ENCODE measurements at regions not wholly inside any gene's neighbourhood (a gene's known extent, or its start where the extent isn't known, plus 50 kb on each side); places are given as distances from the start of the nearest gene placed in this dataset.
"Not testable (repeated sequence)": the region's sequence is repeated elsewhere in the genome, so short reads cannot be mapped to it uniquely, and the experiment has no call there.

DNA sequence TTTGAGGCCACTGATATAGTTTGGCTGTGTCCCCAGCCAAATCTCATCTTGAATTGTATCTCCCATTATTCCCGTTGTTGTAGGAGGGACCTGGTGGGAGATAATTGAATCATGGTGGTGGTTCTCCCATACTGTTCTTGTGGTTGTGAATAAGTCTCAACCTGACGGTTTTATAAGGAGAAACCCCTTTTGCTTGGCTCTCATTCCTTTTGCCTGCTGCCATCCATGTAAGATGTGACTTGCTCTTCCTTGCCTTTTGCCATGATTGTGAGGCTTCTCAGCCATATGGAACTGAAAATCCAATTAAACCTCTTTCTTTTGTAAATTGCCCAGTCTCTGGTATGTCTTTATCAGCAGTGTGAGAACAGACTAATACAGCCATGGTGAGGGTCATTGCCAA is 431.6 kb upstream of the ID2 start:
- H3K9ac ChIP-seq (ENCODE audit: low read depth, low read length); H3K4me3 ChIP-seq (ENCODE audit: low read length); H3K36me3 ChIP-seq (ENCODE audit: insufficient read depth, low read length); H3K4me2 ChIP-seq (ENCODE audit: low read length); H3K9me3 ChIP-seq (replicated peaks; ENCODE audit: low read length): not testable (repeated sequence)
- peaks cover 18% of the 10 kb centered on the region for H3K4me1 ChIP-seq (ENCODE audit: control insufficient read depth, insufficient read depth, low read length)
- H3K27me3 ChIP-seq (ENCODE audit: control insufficient read depth, insufficient read depth, low read length) = peaks cover 11% of the 10 kb centered on the region

GRCh38 chr2:8251291-8251690 is 430.6 kb upstream of the ID2 start:
- Histone ChIP-seq H3K27me3 (ENCODE audit: control insufficient read depth, insufficient read depth, low read length) (peaks cover 11% of the 10 kb centered on the region), H3K9ac (ENCODE audit: low read depth, low read length) (no peak overlapping the region), H3K4me1 (ENCODE audit: control insufficient read depth, insufficient read depth, low read length) (peaks cover 18% of the 10 kb centered on the region), H3K4me2 (ENCODE audit: low read length) (no peak overlapping the region), H3K9me3 (replicated peaks; ENCODE audit: low read length) (no peaks in the 10 kb centered on the region), H3K4me3 (ENCODE audit: low read length) (no peak overlapping the region), H3K36me3 (ENCODE audit: insufficient read depth, low read length) (no peaks in the 10 kb centered on the region)

DNA sequence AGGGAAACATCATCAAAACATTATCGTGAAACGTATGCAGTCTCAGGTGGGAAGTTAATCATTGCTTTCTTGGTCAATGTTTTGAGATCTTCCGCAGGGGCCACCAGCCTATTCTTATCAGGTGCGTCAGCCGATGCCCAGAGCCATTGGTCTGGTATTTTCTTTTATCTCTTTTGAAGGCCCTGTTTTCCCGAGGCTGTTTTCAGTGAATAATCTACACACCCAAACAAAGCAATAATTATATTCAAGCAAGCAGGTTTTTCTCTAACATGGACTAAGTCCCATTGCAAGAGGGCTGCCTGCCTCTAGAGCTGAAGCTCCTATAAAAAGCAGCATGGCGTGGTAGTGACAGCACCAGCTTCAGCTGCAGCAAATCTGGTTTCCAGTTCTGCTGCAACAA is 430.0 kb upstream of the ID2 start:
- H3K27me3 ChIP-seq (ENCODE audit: control insufficient read depth, insufficient read depth, low read length) = peaks cover 11% of the 10 kb centered on the region
- no peak overlapping the region for H3K4me2 ChIP-seq (ENCODE audit: low read length)
- H3K36me3 ChIP-seq (ENCODE audit: insufficient read depth, low read length) = no peaks in the 10 kb centered on the region
- H3K4me3 ChIP-seq (ENCODE audit: low read length) = no peak overlapping the region
- H3K9me3 ChIP-seq (replicated peaks; ENCODE audit: low read length) = no peaks in the 10 kb centered on the region
- no peak overlapping the region for H3K9ac ChIP-seq (ENCODE audit: low read depth, low read length)
- H3K4me1 ChIP-seq (ENCODE audit: control insufficient read depth, insufficient read depth, low read length) = peaks cover 18% of the 10 kb centered on the region

DNA sequence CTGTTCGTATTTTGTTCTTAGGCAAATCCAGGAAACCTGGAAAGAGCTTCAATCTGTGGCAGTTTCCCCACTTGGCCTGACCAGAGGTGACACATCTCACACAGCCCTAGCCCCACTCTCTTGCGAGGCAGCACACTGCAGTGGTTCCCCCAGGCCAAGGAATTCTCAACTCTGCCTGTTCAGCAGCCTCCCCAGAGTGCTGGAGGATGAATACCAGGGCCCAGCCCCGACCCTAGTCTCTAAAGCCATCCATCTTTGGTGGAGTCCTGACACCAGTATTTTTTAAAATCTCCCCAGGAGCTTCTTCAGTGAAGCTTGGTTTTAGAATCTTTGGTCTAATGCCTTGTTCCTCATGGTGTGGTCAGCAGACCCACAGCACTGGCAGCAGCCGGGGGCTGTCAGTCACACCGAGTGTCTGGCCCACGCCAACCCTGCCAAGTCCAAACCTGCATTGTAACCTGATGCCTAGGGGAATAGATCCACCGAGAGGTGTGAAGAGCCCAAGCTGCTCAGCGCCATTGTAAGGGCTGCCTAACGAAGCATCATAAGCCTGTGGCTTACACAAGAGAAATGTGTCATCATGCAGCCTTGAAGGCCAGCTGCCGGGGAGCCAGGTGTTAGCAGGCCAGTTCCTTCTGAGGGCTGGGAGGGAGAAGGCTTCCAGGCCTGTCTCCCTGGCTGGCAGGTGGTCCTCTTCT is 428.7 kb upstream of the ID2 start:
- H3K4me3 ChIP-seq (ENCODE audit: low read length) = no peak overlapping the region
- H3K36me3 ChIP-seq (ENCODE audit: insufficient read depth, low read length) = no peaks in the 10 kb centered on the region
- H3K4me1 ChIP-seq (ENCODE audit: control insufficient read depth, insufficient read depth, low read length) = peaks cover 11% of the 10 kb centered on the region
- no peak overlapping the region for H3K9ac ChIP-seq (ENCODE audit: low read depth, low read length)
- no peaks in the 10 kb centered on the region for H3K9me3 ChIP-seq (replicated peaks; ENCODE audit: low read length)
- peaks cover 11% of the 10 kb centered on the region for H3K27me3 ChIP-seq (ENCODE audit: control insufficient read depth, insufficient read depth, low read length)
- no peak overlapping the region for H3K4me2 ChIP-seq (ENCODE audit: low read length)

DNA sequence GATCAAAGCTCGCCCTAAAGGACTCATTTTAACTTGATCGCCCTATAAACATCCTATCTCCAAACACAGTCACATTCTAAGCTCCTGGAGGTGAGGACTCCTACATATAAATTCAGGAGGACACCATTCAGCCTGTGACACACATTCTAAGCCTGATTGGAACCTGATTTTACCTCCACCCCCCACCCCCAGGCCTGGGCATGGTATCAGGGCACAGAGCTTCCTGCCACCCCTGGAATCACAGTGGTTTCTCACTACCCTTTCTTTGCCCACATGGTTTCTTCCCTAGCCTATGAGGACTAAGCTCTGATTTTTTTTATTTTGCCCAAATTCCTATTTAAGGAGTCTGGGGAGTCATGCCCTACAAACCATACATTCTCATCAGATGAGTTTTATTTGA is 428.1 kb upstream of the ID2 start:
- Histone ChIP-seq H3K9ac (ENCODE audit: low read depth, low read length) (no peak overlapping the region), H3K4me2 (ENCODE audit: low read length) (no peak overlapping the region), H3K27me3 (ENCODE audit: control insufficient read depth, insufficient read depth, low read length) (peaks cover 10% of the 10 kb centered on the region), H3K9me3 (replicated peaks; ENCODE audit: low read length) (no peaks in the 10 kb centered on the region), H3K4me1 (ENCODE audit: control insufficient read depth, insufficient read depth, low read length) (peaks cover 5% of the 10 kb centered on the region), H3K36me3 (ENCODE audit: insufficient read depth, low read length) (no peaks in the 10 kb centered on the region), H3K4me3 (ENCODE audit: low read length) (no peak overlapping the region)

DNA sequence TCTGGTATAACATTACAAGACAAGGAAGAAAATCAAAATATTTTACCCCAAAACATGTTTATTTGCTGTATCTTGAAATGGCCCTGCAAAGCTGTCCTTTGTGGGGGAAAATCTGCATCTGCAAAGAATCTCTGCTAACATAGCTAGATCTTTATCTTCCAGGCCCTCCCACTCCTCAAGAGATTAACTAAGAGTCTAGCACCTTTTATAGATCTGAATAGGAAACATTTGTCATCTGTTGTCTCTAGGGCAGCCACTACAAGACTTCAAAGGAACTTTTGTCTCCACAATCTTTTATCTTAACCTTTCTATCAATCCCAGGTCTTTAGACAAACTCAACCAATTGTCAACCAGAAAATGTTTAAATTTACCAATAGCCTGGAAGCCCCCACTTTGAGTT is 427.6 kb upstream of the ID2 start:
- not testable (repeated sequence) for H3K36me3 ChIP-seq (ENCODE audit: insufficient read depth, low read length); H3K27me3 ChIP-seq (ENCODE audit: control insufficient read depth, insufficient read depth, low read length); H3K4me2 ChIP-seq (ENCODE audit: low read length); H3K9me3 ChIP-seq (replicated peaks; ENCODE audit: low read length); H3K9ac ChIP-seq (ENCODE audit: low read depth, low read length); H3K4me1 ChIP-seq (ENCODE audit: control insufficient read depth, insufficient read depth, low read length); H3K4me3 ChIP-seq (ENCODE audit: low read length)

DNA sequence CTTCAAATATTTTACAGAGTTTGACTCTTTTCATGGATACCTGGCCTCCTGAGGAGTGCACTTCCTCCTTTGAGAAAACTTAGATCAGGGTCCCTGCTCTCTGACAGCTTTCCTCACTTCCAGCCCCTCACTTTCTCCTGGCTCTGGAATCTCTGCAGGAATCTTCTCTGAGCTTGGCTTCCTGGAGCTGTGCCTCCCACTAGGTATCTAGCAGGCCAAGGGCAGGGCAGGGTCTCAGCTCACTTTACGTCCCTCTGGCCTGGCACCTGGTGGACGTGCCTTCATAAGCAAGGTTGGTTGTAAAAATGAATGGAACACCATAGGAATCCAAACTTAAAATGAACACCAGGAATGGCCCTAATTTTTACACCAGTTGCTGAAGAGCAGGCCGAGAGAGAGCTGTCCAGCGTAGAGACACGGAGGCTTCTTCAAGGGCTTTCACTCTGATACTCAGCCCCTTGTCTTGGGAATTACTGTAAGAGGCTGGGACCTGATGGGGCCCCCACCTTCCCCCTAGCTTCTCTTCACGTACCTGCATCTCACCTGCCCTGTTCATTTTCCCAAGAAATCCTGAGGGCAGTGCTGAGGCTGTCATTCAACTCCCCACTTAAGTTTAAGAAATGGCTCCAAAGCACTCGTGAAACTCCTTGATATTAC is 426.9 kb upstream of the ID2 start:
- no peak overlapping the region for H3K4me3 ChIP-seq (ENCODE audit: low read length)

DNA sequence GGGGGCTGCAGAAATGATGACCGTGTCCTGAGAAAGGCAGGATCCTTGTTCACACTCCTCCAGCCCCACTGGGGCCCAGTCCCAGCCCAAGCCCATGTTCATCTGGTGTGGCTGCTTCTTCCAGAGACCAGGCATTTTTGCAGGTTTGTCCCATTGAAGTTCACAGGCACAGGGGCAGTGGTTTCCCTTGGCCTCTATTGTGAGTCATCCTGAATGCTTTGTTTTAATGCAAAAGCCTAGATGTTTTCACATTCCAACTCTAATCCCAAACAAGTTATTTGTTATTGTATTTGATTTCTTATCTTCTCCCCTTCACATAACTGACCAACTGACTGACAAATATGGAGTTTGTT is 426.4 kb upstream of the ID2 start:
- Histone ChIP-seq H3K36me3 (ENCODE audit: insufficient read depth, low read length) (no peaks in the 10 kb centered on the region), H3K4me3 (ENCODE audit: low read length) (no peak overlapping the region), H3K9ac (ENCODE audit: low read depth, low read length) (no peak overlapping the region), H3K27me3 (ENCODE audit: control insufficient read depth, insufficient read depth, low read length) (peaks cover 3% of the 10 kb centered on the region), H3K9me3 (replicated peaks; ENCODE audit: low read length) (no peaks in the 10 kb centered on the region), H3K4me1 (ENCODE audit: control insufficient read depth, insufficient read depth, low read length) (no peaks in the 10 kb centered on the region), H3K4me2 (ENCODE audit: low read length) (no peak overlapping the region)

More for the DNA sequence above, 426.9 kb upstream of the ID2 start:
- H3K9ac ChIP-seq (ENCODE audit: low read depth, low read length) = no peak overlapping the region
- H3K27me3 ChIP-seq (ENCODE audit: control insufficient read depth, insufficient read depth, low read length) = peaks cover 3% of the 10 kb centered on the region
- no peaks in the 10 kb centered on the region for H3K4me1 ChIP-seq (ENCODE audit: control insufficient read depth, insufficient read depth, low read length)
- no peak overlapping the region for H3K4me2 ChIP-seq (ENCODE audit: low read length)
- no peaks in the 10 kb centered on the region for H3K9me3 ChIP-seq (replicated peaks; ENCODE audit: low read length)
- H3K36me3 ChIP-seq (ENCODE audit: insufficient read depth, low read length) = no peaks in the 10 kb centered on the region

DNA sequence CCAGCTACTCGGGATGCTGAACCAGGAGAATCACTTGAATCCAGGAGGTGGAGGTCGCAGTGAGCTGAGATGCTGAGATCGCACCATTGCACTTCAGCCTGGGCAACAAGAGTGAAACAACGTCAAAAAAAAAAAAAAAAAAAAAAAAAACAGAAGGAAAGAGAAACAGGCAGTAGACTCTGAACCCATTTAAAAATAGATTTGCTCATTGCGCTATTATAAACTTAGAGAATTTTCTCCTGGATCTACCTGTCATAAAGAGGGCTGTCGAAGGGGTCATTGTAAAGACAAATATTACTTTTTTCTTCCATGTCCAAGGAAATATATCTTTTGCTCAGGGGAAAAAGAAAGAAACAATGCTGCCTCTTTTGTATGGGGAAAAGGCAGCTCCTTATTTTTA is 425.0 kb upstream of the ID2 start:
- Histone ChIP-seq H3K27me3 (ENCODE audit: control insufficient read depth, insufficient read depth, low read length) (no peaks in the 10 kb centered on the region), H3K36me3 (ENCODE audit: insufficient read depth, low read length) (no peaks in the 10 kb centered on the region), H3K9ac (ENCODE audit: low read depth, low read length) (no peak overlapping the region), H3K4me2 (ENCODE audit: low read length) (no peak overlapping the region), H3K9me3 (replicated peaks; ENCODE audit: low read length) (no peaks in the 10 kb centered on the region), H3K4me1 (ENCODE audit: control insufficient read depth, insufficient read depth, low read length) (no peaks in the 10 kb centered on the region), H3K4me3 (ENCODE audit: low read length) (no peak overlapping the region)

DNA sequence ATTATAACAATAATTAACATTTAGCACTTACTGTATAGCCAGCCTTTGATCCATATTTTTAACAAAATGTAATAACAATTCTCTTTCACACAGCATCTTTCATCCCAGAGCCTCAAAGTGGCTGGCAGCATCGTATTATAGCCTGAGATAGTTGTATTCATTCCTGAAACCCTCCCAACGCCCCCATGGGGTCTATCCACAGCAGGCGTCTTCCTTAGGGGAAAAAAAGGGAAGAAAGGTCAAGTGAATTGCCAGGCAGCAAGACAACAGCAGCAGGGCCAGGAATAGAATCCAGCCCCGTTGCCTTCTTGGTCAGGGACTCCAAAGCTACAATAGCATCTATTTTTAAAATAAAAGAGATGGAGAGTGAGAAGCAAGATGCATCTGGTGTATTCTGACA is 424.4 kb upstream of the ID2 start:
- Histone ChIP-seq H3K27me3 (ENCODE audit: control insufficient read depth, insufficient read depth, low read length) (no peaks in the 10 kb centered on the region), H3K9ac (ENCODE audit: low read depth, low read length) (no peak overlapping the region), H3K4me3 (ENCODE audit: low read length) (no peak overlapping the region), H3K9me3 (replicated peaks; ENCODE audit: low read length) (no peaks in the 10 kb centered on the region), H3K4me2 (ENCODE audit: low read length) (no peak overlapping the region), H3K4me1 (ENCODE audit: control insufficient read depth, insufficient read depth, low read length) (no peaks in the 10 kb centered on the region), H3K36me3 (ENCODE audit: insufficient read depth, low read length) (no peaks in the 10 kb centered on the region)

DNA sequence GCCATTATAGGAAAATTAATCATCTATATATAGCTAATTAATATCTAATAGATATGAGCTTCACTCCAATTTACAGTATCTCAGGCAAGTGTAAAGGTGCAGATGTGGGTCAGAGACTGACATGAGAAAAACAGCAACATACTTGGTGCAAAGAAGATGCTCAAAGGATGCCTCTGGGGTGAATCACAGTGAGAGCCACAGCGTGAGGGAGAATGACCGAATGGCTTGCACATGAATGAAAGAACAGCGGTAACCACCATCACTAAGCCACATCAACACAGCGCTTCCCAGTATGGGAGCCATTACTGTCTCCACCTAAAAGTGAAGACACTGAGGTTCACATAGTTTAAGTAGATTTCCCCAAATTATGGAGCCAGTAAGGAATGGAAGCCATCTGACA is 423.4 kb upstream of the ID2 start:
- no peaks in the 10 kb centered on the region for H3K9me3 ChIP-seq (replicated peaks; ENCODE audit: low read length)
- no peak overlapping the region for H3K4me3 ChIP-seq (ENCODE audit: low read length)
- H3K9ac ChIP-seq (ENCODE audit: low read depth, low read length) = no peak overlapping the region
- H3K36me3 ChIP-seq (ENCODE audit: insufficient read depth, low read length) = no peaks in the 10 kb centered on the region
- no peak overlapping the region for H3K4me2 ChIP-seq (ENCODE audit: low read length)
- H3K4me1 ChIP-seq (ENCODE audit: control insufficient read depth, insufficient read depth, low read length) = no peaks in the 10 kb centered on the region
- H3K27me3 ChIP-seq (ENCODE audit: control insufficient read depth, insufficient read depth, low read length) = no peaks in the 10 kb centered on the region

DNA sequence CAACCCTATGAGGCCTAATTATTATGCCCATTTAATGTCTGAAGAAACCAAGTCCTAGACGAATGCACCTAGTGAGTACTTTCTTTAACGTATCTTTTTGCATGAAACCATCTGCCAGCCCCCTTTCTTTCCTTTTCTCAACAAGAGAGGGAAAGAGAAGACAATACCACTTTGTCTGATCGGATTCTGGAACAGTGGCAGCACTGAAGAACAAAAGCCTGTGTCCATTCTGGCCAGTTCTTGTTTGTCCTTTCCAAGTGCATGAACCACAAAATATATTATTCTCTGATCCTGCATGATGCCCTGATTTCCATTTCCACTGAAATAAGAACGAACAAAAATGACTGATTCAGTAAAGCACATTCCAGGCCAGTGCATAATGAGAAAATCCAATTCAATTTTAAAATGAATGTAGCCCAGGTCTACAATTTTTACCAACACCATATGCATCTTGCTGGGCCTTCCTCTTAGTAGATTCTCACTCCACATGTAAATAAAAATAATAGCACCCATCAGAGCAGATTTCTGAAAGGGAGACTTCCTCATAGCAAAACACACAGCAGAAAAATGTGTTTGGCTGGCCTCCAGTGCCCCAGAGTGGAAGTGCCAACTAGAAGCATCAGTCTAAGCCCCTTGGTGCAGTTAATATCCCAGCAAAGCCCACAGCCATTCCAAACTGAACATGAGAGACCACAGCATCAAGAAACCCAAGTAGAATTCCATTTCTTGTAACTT is 422.6 kb upstream of the ID2 start:
- no peak overlapping the region for H3K4me2 ChIP-seq (ENCODE audit: low read length)
- no peak overlapping the region for H3K4me3 ChIP-seq (ENCODE audit: low read length)
- no peaks in the 10 kb centered on the region for H3K36me3 ChIP-seq (ENCODE audit: insufficient read depth, low read length)
- no peak overlapping the region for H3K9ac ChIP-seq (ENCODE audit: low read depth, low read length)
- H3K4me1 ChIP-seq (ENCODE audit: control insufficient read depth, insufficient read depth, low read length) = no peaks in the 10 kb centered on the region
- no peaks in the 10 kb centered on the region for H3K27me3 ChIP-seq (ENCODE audit: control insufficient read depth, insufficient read depth, low read length)
- H3K9me3 ChIP-seq (replicated peaks; ENCODE audit: low read length) = no peaks in the 10 kb centered on the region

Measured in skeletal muscle satellite cell (primary cell).